ENCODE measurements at regions not wholly inside any gene's neighbourhood (a gene's known extent, or its start where the extent isn't known, plus 50 kb on each side); places are given as distances from the start of the nearest gene placed in this dataset.

DNA sequence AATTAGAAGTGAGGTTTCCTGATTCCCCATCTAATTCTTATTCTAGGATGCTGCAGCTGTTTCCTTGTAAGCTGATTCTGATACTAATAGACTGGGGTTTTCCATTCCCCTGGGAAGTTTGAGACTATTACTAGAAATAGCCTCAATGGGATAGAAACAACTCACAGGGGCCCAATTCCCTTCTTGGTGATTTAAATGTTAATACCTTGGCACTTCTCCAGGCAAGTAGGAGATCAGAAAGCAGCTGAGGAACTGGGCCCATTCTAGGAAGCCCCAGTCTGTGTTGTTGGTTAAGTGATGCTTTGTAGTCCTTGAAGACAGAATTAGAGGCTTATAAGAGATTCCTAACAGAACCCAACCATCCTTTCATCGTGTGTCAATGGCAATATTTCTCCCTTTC, 407.0 kb upstream of the SEL1L start:
- no peak for DNase-seq
- H3K4me3 Mint-ChIP-seq: no peak overlapping the region
- no peaks in the 10 kb centered on the region for H3K36me3 Mint-ChIP-seq
- H3K9me3 Mint-ChIP-seq (ENCODE audit: low read depth): peaks cover 3% of the 10 kb centered on the region
- no peak overlapping the region for H3K27ac Mint-ChIP-seq
- no peaks in the 10 kb centered on the region for H3K27me3 Mint-ChIP-seq
- CTCF ChIA-PET: no interaction called here
- ATAC-seq: no peak
- no peaks in the 10 kb centered on the region for H3K4me1 Mint-ChIP-seq

DNA sequence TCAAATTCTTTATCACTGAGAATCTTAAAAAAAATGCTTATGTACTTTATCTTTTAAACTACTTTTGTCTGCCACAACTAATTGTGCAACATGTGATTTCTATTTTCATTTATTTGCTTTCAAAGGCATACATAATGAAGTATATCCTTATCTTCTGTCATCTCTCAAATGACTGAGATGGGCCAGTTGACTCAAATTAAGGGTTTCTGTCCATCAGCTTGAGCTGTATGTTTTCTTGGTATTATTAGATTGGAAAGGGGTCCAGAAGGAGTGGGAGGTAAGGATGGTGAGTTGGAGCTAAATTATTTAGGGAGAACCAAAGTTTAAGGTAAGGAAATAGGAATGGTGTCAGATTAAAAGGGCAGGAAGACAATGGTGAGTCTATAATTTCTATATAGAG, 408.4 kb upstream of the SEL1L start:
- peaks cover 3% of the 10 kb centered on the region for H3K9me3 Mint-ChIP-seq (ENCODE audit: low read depth)
- no peak overlapping the region for H3K27ac Mint-ChIP-seq
- H3K27me3 Mint-ChIP-seq: no peaks in the 10 kb centered on the region
- DNase-seq (no peak), ATAC-seq (no peak)
- H3K36me3 Mint-ChIP-seq: no peaks in the 10 kb centered on the region
- H3K4me1 Mint-ChIP-seq: no peaks in the 10 kb centered on the region
- no peak overlapping the region for H3K4me3 Mint-ChIP-seq
- CTCF ChIA-PET: no interaction called here

DNA sequence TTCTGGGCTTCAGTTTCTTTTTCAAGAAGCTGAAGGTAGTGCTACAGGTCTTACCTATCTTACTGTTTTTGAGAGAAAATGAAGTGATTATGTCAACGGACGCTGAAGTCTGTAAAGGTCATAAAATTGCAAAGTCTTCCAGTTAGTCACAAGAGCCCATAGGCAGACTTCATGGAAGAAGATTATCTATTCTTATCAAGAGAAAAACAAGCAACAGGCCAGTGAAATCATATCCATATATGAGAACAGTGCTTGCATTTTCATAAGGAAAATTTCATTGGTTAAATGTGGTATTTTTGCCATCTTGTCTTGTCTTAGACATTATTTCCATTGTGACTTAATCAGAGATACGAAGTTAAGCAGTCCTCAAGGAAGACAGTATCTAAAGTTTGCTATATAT, 412.7 kb upstream of the SEL1L start:
- CTCF ChIA-PET: no interaction called here
- no peak for DNase-seq
- no peak overlapping the region for H3K27ac Mint-ChIP-seq
- H3K27me3 Mint-ChIP-seq: no peaks in the 10 kb centered on the region
- H3K9me3 Mint-ChIP-seq (ENCODE audit: low read depth): peaks cover 3% of the 10 kb centered on the region
- no peak for ATAC-seq
- H3K36me3 Mint-ChIP-seq: no peaks in the 10 kb centered on the region
- H3K4me3 Mint-ChIP-seq: no peak overlapping the region
- H3K4me1 Mint-ChIP-seq: no peaks in the 10 kb centered on the region

GRCh38 chr14:81946834-81947798, 413.5 kb upstream of the SEL1L start:
- Mint-ChIP-seq H3K27ac (no peak overlapping the region), H3K4me1 (no peaks in the 10 kb centered on the region), H3K9me3 (ENCODE audit: low read depth) (peaks cover 3% of the 10 kb centered on the region), H3K27me3 (no peaks in the 10 kb centered on the region), H3K36me3 (no peaks in the 10 kb centered on the region), H3K4me3 (no peak overlapping the region)
- no peak for ATAC-seq
- no peak for DNase-seq
- CTCF ChIA-PET: no interaction called here

DNA sequence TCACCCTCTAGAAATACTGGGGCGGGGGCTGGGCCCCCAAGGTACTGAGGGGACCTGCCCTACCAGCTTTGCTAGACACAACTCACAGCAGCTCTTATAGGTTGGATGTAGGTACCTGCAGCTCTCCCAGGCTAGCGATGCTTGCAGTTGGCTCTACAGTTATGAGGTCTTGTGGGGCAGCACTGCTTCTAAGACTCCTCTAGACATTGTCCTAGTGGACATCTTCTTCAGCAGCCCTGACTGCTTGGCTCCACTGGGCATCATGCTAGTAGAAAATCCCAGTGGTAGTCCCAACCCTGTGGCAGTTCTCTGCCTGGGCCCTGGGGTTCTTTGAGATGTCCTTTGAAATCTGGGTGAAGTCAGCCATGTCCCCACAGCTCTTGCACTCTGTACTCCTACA, 419.3 kb upstream of the SEL1L start:
- Mint-ChIP-seq H3K9me3 (ENCODE audit: low read depth) (peaks cover 4% of the 10 kb centered on the region), H3K4me3 (no peak overlapping the region), H3K27me3 (no peaks in the 10 kb centered on the region), H3K27ac (no peak overlapping the region), H3K4me1 (no peaks in the 10 kb centered on the region), H3K36me3 (no peaks in the 10 kb centered on the region)
- CTCF ChIA-PET: no interaction called here
- DNase-seq: no peak
- ATAC-seq: no peak

DNA sequence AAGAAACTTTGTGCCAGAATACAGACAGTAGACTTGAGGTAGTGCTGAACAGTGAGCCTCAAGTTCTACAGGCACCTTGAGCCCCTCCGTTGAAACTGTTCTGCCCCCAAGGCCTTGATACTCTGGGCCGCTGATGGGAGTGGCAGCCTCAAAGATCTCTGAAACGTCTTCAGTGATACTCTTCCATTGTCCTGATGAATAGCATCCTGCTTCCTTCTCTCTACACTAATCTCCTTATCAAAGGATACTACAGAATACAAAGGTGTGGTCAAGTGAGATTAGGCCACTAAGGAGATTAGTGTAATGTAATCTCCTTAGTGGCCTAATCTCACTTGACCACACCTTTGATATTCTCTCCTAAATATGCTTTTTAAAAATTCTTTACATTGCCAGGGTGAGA, 419.8 kb upstream of the SEL1L start:
- Mint-ChIP-seq H3K27ac (no peak overlapping the region), H3K4me3 (no peak overlapping the region), H3K36me3 (no peaks in the 10 kb centered on the region), H3K4me1 (no peaks in the 10 kb centered on the region), H3K9me3 (ENCODE audit: low read depth) (peaks cover 4% of the 10 kb centered on the region), H3K27me3 (no peaks in the 10 kb centered on the region)
- CTCF ChIA-PET: interaction anchor here (1.1 kb wide), 1 partner anchor 16 kb away, joined by 3 read pairs; no protein-coding TSS in a partner anchor
- DNase-seq (no peak), ATAC-seq (no peak)

GRCh38 chr14:81955123-81955522, 421.5 kb upstream of the SEL1L start:
- no peak overlapping the region for H3K4me3 Mint-ChIP-seq
- no peaks in the 10 kb centered on the region for H3K36me3 Mint-ChIP-seq
- H3K4me1 Mint-ChIP-seq: no peaks in the 10 kb centered on the region
- H3K27ac Mint-ChIP-seq: no peak overlapping the region
- ATAC-seq: no peak
- CTCF ChIA-PET: no interaction called here
- no peak for DNase-seq
- no peaks in the 10 kb centered on the region for H3K27me3 Mint-ChIP-seq
- H3K9me3 Mint-ChIP-seq (ENCODE audit: low read depth): peaks cover 8% of the 10 kb centered on the region

- no peak overlapping the region for H3K27ac Mint-ChIP-seq
- no peak for DNase-seq
- no peaks in the 10 kb centered on the region for H3K27me3 Mint-ChIP-seq
- ATAC-seq: no peak
- peaks cover 5% of the 10 kb centered on the region for H3K9me3 Mint-ChIP-seq (ENCODE audit: low read depth)
- H3K36me3 Mint-ChIP-seq: no peaks in the 10 kb centered on the region
- H3K4me1 Mint-ChIP-seq: no peaks in the 10 kb centered on the region
- H3K4me3 Mint-ChIP-seq: no peak overlapping the region
- CTCF ChIA-PET: no interaction called here
These were observed 427.1 kb upstream of the SEL1L start for GRCh38 chr14:81960781-81961180.

DNA sequence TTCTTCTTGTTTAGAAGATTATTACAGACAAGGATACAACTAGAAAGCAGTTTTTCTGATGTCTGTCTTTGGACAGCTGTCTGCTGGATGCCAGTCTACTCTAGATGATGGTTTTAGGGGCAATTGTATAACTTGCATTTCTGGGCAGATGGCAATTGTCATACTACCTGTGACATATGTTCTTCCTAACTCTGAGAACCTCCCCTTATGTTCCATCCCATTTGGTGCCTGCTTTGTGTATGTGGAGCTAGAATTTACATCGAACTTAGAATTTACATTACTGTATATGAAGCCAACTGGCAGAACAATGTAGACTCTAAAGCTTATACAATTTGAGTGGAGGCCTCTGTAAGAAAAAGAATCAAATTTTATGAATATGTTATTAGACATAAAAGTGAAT, 430.2 kb upstream of the SEL1L start:
- ATAC-seq: no peak
- Mint-ChIP-seq H3K4me3 (no peak overlapping the region), H3K36me3 (no peaks in the 10 kb centered on the region), H3K27me3 (no peaks in the 10 kb centered on the region), H3K27ac (no peak overlapping the region), H3K4me1 (no peaks in the 10 kb centered on the region), H3K9me3 (ENCODE audit: low read depth) (peaks cover 6% of the 10 kb centered on the region)
- DNase-seq: no peak
- CTCF ChIA-PET: no interaction called here

GRCh38 chr14:81970307-81970706, 436.7 kb upstream of the SEL1L start:
- Mint-ChIP-seq H3K4me3 (no peak overlapping the region), H3K36me3 (no peaks in the 10 kb centered on the region), H3K4me1 (no peaks in the 10 kb centered on the region), H3K9me3 (ENCODE audit: low read depth) (peaks cover 8% of the 10 kb centered on the region), H3K27ac (no peak overlapping the region), H3K27me3 (no peaks in the 10 kb centered on the region)
- ATAC-seq (no peak), DNase-seq (no peak)
- CTCF ChIA-PET: no interaction called here

- DNase-seq: no peak
- no peak overlapping the region for H3K4me3 Mint-ChIP-seq
- no peak for ATAC-seq
- no peaks in the 10 kb centered on the region for H3K36me3 Mint-ChIP-seq
- no peaks in the 10 kb centered on the region for H3K4me1 Mint-ChIP-seq
- H3K27me3 Mint-ChIP-seq: no peaks in the 10 kb centered on the region
- no peak overlapping the region for H3K27ac Mint-ChIP-seq
- CTCF ChIA-PET: no interaction called here
- H3K9me3 Mint-ChIP-seq (ENCODE audit: low read depth): peaks cover 8% of the 10 kb centered on the region
These were observed 438.3 kb upstream of the SEL1L start for GRCh38 chr14:81971911-81972310.

DNA sequence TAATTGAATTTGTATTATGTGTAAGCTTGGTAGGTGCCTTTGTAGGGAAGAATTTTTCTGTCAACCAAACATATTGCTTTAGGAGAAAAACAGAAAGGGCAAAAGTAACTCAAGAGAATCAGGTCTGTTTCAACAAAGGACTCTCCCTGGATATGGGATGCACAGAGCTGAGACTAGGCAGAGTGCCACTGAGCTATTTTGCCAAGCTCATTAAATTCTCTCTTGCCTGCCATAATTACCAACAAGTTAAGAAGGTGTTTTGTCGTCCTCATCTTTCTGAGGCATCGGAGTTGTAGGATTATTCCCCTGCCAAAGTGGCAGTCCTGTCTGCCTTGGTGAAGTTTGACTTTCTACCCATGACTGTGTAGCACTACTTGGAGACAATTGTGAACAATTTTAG, 438.9 kb upstream of the SEL1L start:
- ATAC-seq: no peak
- Mint-ChIP-seq H3K4me1 (no peaks in the 10 kb centered on the region), H3K4me3 (no peak overlapping the region), H3K9me3 (ENCODE audit: low read depth) (peaks cover 5% of the 10 kb centered on the region), H3K36me3 (no peaks in the 10 kb centered on the region), H3K27ac (no peak overlapping the region), H3K27me3 (no peaks in the 10 kb centered on the region)
- no peak for DNase-seq
- CTCF ChIA-PET: no interaction called here

DNA sequence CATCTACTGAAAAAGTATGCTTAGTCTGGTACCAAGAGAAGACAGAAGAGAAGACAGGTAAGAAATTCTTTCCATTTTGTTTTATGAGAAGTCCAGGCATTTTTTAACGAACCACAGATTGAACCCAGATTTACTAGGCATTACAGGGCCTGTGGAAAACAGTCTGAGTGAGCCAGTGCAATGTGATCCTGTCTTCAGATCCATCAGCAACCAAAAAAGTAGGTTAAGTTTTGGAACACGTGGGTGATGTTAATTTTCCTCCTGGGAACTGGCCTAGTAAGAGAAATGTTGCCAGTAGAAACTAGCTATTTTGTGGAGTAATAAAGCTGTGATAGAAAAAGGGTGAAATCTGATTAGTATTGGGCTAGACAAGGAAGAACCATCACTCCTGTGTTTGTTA, 440.9 kb upstream of the SEL1L start:
- no peaks in the 10 kb centered on the region for H3K4me1 Mint-ChIP-seq
- H3K9me3 Mint-ChIP-seq (ENCODE audit: low read depth): no peaks in the 10 kb centered on the region
- no peaks in the 10 kb centered on the region for H3K36me3 Mint-ChIP-seq
- no peaks in the 10 kb centered on the region for H3K27me3 Mint-ChIP-seq
- ATAC-seq (no peak), DNase-seq (no peak)
- no peak overlapping the region for H3K27ac Mint-ChIP-seq
- CTCF ChIA-PET: no interaction called here
- H3K4me3 Mint-ChIP-seq: no peak overlapping the region

DNA sequence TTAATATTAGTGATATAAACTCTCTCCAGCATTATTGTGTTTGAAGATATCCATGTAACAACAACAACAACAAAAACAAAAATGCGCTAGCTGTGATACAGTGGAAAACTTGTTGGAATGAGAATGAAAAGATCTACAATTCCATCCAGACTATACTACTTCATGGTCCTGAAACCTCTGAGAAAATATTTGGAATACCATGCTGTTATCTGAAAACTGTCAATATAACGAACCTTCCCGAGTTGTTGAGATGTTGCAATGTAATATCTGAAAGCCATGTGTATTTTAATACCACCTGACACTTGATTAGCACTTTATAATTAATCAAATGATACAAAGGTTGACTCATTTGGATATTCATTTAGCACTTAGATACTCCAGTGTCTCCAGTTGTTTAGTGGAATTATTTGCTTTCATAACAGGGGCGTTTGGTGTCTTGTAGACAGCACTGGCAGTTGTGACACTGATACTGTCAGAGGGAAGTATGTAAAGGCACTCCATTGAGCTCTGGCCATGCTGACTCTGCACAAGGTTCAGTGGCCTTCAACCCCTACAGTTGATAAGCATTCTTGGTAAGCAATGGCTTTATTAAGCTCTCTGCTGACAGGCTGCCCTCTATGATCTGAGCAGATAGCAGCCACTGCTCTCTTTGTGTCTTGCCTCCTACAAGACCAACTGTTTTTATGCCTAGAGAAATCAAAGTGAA, 447.1 kb upstream of the SEL1L start:
- H3K36me3 Mint-ChIP-seq: no peaks in the 10 kb centered on the region
- H3K4me3 Mint-ChIP-seq: no peak overlapping the region
- no peaks in the 10 kb centered on the region for H3K9me3 Mint-ChIP-seq (ENCODE audit: low read depth)
- no peak overlapping the region for H3K27ac Mint-ChIP-seq
- no peak for DNase-seq
- CTCF ChIA-PET: interaction anchor here (1.0 kb wide), 1 partner anchor 288 kb away, joined by 3 read pairs; no protein-coding TSS in a partner anchor
- no peak for ATAC-seq
- H3K27me3 Mint-ChIP-seq: no peaks in the 10 kb centered on the region
- no peaks in the 10 kb centered on the region for H3K4me1 Mint-ChIP-seq

Data from activated CD8-positive, alpha-beta memory T cell treated with anti-CD3 and anti-CD28 coated beads, Interleukin-2, amount 10 ng/mL, durations not matched to agents 7 days and 5 days (primary cell).